Endothelial cell of umbilical vein (primary cell): ENCODE measurements at regions not wholly inside any gene's neighbourhood (a gene's known extent, or its start where the extent isn't known, plus 50 kb on each side); places are given as distances from the start of the nearest gene placed in this dataset.

Experiments used
- BruUV-seq: library from RNA; stranded (reverse); fragments of 400-500 nt; replicated peaks from 2 replicates; lab custom pipeline; 2021; lab: Mats Ljungman, UMichigan
- CTCF ChIA-PET: fragments of 300-600, 350-600 bp; sonication (Branson Sonifier 250); formaldehyde crosslinking; loops from one replicate; lab custom pipeline; 2021; ENCODE audit warnings: antibody characterized with exemption, inconsistent platforms; lab: Charles Lee
- POLR2A ChIA-PET: fragments of 300-600, 350-600 bp; sonication (Branson Sonifier 250); formaldehyde crosslinking; loops from one replicate; lab custom pipeline; 2021; ENCODE audit warnings: antibody characterized with exemption, inconsistent platforms; lab: Charles Lee
- DNase-seq: peaks from one replicate; pipeline ENCODE4 v3.0.0-alpha.2; 2011; ENCODE audit warnings: low read depth, low spot score
- FAIRE-seq: peaks from 2 replicates; lab custom pipeline; 2011; peaks lifted over from hg19 to GRCh38; lab: Jason Lieb, UNC
- H2AFZ ChIP-seq: 2 replicates; pipeline ENCODE4 v1.6.0; 2012; ENCODE audit warnings: low read depth, low read length, control low read depth, inconsistent platforms
- H3K27ac ChIP-seq: 2 replicates; pipeline ENCODE4 v1.5.1; 2011; ENCODE audit warnings: low read depth, mild to moderate bottlenecking, control low read depth, low read length, moderate library complexity; ENCODE audit not compliant: insufficient read depth
- H3K27me3 ChIP-seq, 2 experiments: 2 replicates each; pipeline versions ENCODE4 v1.6.0 to v1.6.1; 2011; ENCODE audit warnings: low read length in 2 of 2, mixed read lengths in 1 of 2; ENCODE audit not compliant: control insufficient read depth in 2 of 2, insufficient read depth in 2 of 2
- H3K36me3 ChIP-seq, 2 experiments: 2 replicates in 1 of 2; 3 replicates in 1 of 2; pipeline ENCODE4 v1.5.1; 2011; ENCODE audit warnings: low read length in 2 of 2, mild to moderate bottlenecking in 1 of 2, moderate library complexity in 1 of 2; ENCODE audit not compliant: control insufficient read depth in 2 of 2, insufficient read depth in 2 of 2; ENCODE audit errors: extremely low read depth in 1 of 2
- H3K4me1 ChIP-seq: 3 replicates; pipeline ENCODE4 v1.5.1; 2011; ENCODE audit warnings: mild to moderate bottlenecking, low read length; ENCODE audit not compliant: control insufficient read depth, insufficient read depth; ENCODE audit errors: extremely low read depth
- H3K4me2 ChIP-seq: 2 replicates; pipeline ENCODE4 v1.6.1; 2011; ENCODE audit warnings: low read length, control low read depth, mixed read lengths; ENCODE audit not compliant: insufficient read depth
- H3K4me3 ChIP-seq, 3 experiments: fragments of 200-600 bp in 1 of 3; sonication (generic), shearing (Covaris generic) in 1 of 3; replicated peaks in 1 of 3; 2 replicates each; pipeline ENCODE4 v1.5.1; 2011 to 2016; ENCODE audit warnings: control low read depth in 3 of 3, low read length in 3 of 3, mild to moderate bottlenecking in 2 of 3, inconsistent platforms in 1 of 3, low read depth in 1 of 3, moderate library complexity in 1 of 3; ENCODE audit not compliant: insufficient read depth in 1 of 3
- H3K79me2 ChIP-seq: 2 replicates; pipeline ENCODE4 v1.6.0; 2012; ENCODE audit warnings: low read length, inconsistent platforms; ENCODE audit not compliant: control insufficient read depth, insufficient read depth
- H3K9ac ChIP-seq: replicated peaks from 2 replicates; pipeline ENCODE3; 2011; ENCODE audit warnings: low read length, control low read depth; ENCODE audit not compliant: insufficient read depth; ENCODE audit errors: extremely low read depth
- H3K9me1 ChIP-seq: replicated peaks from 3 replicates; pipeline ENCODE4 v1.6.0; 2011; ENCODE audit warnings: mild to moderate bottlenecking, low read length; ENCODE audit not compliant: control insufficient read depth, insufficient read depth; ENCODE audit errors: extremely low read depth
- H3K9me3 ChIP-seq: replicated peaks from 2 replicates; pipeline ENCODE4 v1.5.1; 2012; ENCODE audit warnings: low read length, inconsistent platforms; ENCODE audit not compliant: control insufficient read depth, insufficient read depth
- H4K20me1 ChIP-seq: replicated peaks from 2 replicates; pipeline ENCODE3; 2011; ENCODE audit warnings: mild to moderate bottlenecking, low read length; ENCODE audit not compliant: control insufficient read depth, insufficient read depth; ENCODE audit errors: extremely low read depth
- CTCF ChIP-seq, 2 donors: IDR thresholded peaks; 1 replicate in 1 of 2; 2 replicates in 1 of 2; pipeline ENCODE4 v1.5.1; 2011; ENCODE audit warnings: low read length in 2 of 2, mild to moderate bottlenecking in 2 of 2, moderate library complexity in 2 of 2, control low read depth in 1 of 2, inconsistent platforms in 1 of 2, low read depth in 1 of 2; ENCODE audit not compliant: insufficient read depth in 1 of 2; ENCODE audit errors: extremely low read depth in 1 of 2
- EZH2 ChIP-seq: IDR thresholded peaks from 2 replicates; pipeline ENCODE4 v1.6.1; 2012; ENCODE audit warnings: borderline replicate concordance, low read depth, mild to moderate bottlenecking, moderate library complexity, low read length, inconsistent platforms; ENCODE audit not compliant: severe bottlenecking
- FOS ChIP-seq: IDR thresholded peaks from 2 replicates; pipeline ENCODE4 v1.6.1; 2011; ENCODE audit warnings: mild to moderate bottlenecking, low read length, moderate library complexity, borderline replicate concordance; ENCODE audit not compliant: insufficient read depth
- GATA2 ChIP-seq: IDR thresholded peaks from 2 replicates; pipeline ENCODE4 v1.7.0; 2011; ENCODE audit warnings: low read depth, mild to moderate bottlenecking, moderate library complexity, mixed read lengths, low read length; ENCODE audit not compliant: insufficient read length, insufficient read depth
- JUN ChIP-seq: IDR thresholded peaks from 2 replicates; pipeline ENCODE4 v1.6.1; 2011; ENCODE audit warnings: borderline replicate concordance, low read depth; ENCODE audit not compliant: insufficient read length, insufficient read depth
- MAX ChIP-seq: IDR thresholded peaks from 2 replicates; pipeline ENCODE4 v1.6.1; 2011; ENCODE audit not compliant: insufficient read depth, insufficient read length
- MYC ChIP-seq: IDR thresholded peaks from one replicate; pipeline ENCODE4 v1.6.1; 2011; ENCODE audit warnings: mild to moderate bottlenecking, low read depth, low read length
- POLR2A ChIP-seq: IDR thresholded peaks from 2 replicates; pipeline ENCODE4 v1.6.1; 2012; ENCODE audit warnings: low read depth, mild to moderate bottlenecking, control low read depth, low read length
- POLR2AphosphoS5 ChIP-seq: IDR thresholded peaks from 2 replicates; pipeline ENCODE4 v1.6.1; 2012; ENCODE audit warnings: low read depth, mild to moderate bottlenecking, control low read depth, low read length, moderate library complexity; ENCODE audit not compliant: insufficient read depth
- dilution Hi-C: fragments of 300-500 bp; cut with MboI; formaldehyde crosslinking; loops from one replicate; pipeline ENCODE4 v1.15.0; 2019; ENCODE audit warnings: low sequenced_read_pairs; ENCODE audit not compliant: extremely low pct_ligation_motif_present
- intact Hi-C: fragments of 100-400 bp; cut with micrococcal nuclease; formaldehyde crosslinking; loops from one replicate; pipeline ENCODE4 v1.10.0; 2022

DNA sequence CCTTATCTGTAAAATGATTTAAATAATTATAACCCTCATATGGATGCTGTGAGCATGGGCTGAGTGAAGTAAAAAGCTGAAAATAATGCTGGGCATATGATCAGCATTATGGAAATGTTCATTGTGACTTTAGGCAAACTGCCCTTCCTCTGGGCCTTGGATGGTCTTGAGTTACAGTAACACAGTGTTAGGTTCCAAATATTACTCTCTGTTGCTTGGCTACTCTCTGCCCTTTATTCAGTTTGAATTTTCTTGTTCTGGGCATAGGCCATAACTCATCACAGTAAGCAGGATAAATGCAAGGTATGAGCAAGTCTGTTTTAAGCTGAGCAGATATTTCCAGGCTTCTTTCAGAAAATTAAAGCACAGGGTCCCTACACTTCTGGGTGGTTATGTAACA is 868.0 kb downstream of the KCNMA1 start:
- no peaks in the 10 kb centered on the region for H3K36me3 ChIP-seq
- no peaks in the 10 kb centered on the region for H4K20me1 ChIP-seq
- TF ChIP-seq GATA2: no peak
- TF ChIP-seq POLR2A: no peak
- no peak for TF ChIP-seq FOS
- TF ChIP-seq EZH2: no peak
- no peak for TF ChIP-seq JUN
- TF ChIP-seq CTCF (IDR thresholded peaks at IDR 0.05; ENCODE audit: extremely low read depth in 1 of 2, insufficient read depth in 1 of 2, low read depth in 1 of 2, low read length in 2 of 2): no peak
- TF ChIP-seq MAX: no peak
- TF ChIP-seq MYC: no peak
- no peak for TF ChIP-seq POLR2AphosphoS5
- no peak overlapping the region for H3K27ac ChIP-seq
- no peaks in the 10 kb centered on the region for H3K9me1 ChIP-seq
- dilution Hi-C loops (no loop called here), intact Hi-C loops (no loop called here)
- H3K9ac ChIP-seq: no peak overlapping the region
- DNase-seq (no peak), FAIRE-seq (no peak)
- H3K27me3 ChIP-seq: no peaks in the 10 kb centered on the region
- no TSS peak for BruUV-seq
- H3K4me1 ChIP-seq: no peaks in the 10 kb centered on the region
- H2AFZ ChIP-seq: no peak overlapping the region
- no peak overlapping the region for H3K4me3 ChIP-seq
- no peaks in the 10 kb centered on the region for H3K9me3 ChIP-seq
- ChIA-PET CTCF (no interaction called here), POLR2A (no interaction called here)
- no peak overlapping the region for H3K4me2 ChIP-seq
- no peaks in the 10 kb centered on the region for H3K79me2 ChIP-seq
